WTC11 (cell line): ENCODE measurements at regions not wholly inside any gene's neighbourhood (a gene's known extent, or its start where the extent isn't known, plus 50 kb on each side); places are given as distances from the start of the nearest gene placed in this dataset.

Experiments used
- CREB1 ChIP-seq: sonication (generic); formaldehyde crosslinking; IDR thresholded peaks from 2 replicates; pipeline ENCODE4 v1.8.0; 2023; ENCODE audit warnings: mild to moderate bottlenecking, missing genetic modification reagents
- CTCF ChIP-seq: fragments of 200-600 bp; IDR thresholded peaks from 2 replicates; pipeline ENCODE4 v1.8.0; 2022; ENCODE audit warnings: antibody characterized with exemption
- E2F1 ChIP-seq: sonication (generic); formaldehyde crosslinking; IDR thresholded peaks from 2 replicates; pipeline ENCODE4 v1.8.0; 2022; ENCODE audit warnings: mild to moderate bottlenecking, missing genetic modification reagents
- E2F5 ChIP-seq: sonication (generic); formaldehyde crosslinking; IDR thresholded peaks from 2 replicates; pipeline ENCODE4 v1.8.1; 2022; ENCODE audit warnings: mild to moderate bottlenecking, moderate library complexity, missing genetic modification reagents
- GABPB1 ChIP-seq: sonication (generic); formaldehyde crosslinking; IDR thresholded peaks from 2 replicates; pipeline ENCODE4 v1.8.1; 2023; ENCODE audit warnings: mild to moderate bottlenecking, missing genetic modification reagents

GRCh38 chr6:78768271-78768670 lies 99.1 kb upstream of the IRAK1BP1 start:
- TF ChIP-seq E2F1 (CRISPR knock-in tag) (no peak), E2F5 (CRISPR knock-in tag) (no peak), CREB1 (CRISPR knock-in tag) (no peak), GABPB1 (no peak), CTCF (no peak)
